GM23248 (cell line): ENCODE measurements at regions not wholly inside any gene's neighbourhood (a gene's known extent, or its start where the extent isn't known, plus 50 kb on each side); places are given as distances from the start of the nearest gene placed in this dataset.

Experiments
- DNase-seq: peaks from one replicate; pipeline ENCODE4 v3.0.0-alpha.2; 2015
- H2AFZ ChIP-seq: fragments of 200-600 bp; sonication (generic); 2 replicates; pipeline ENCODE4 v1.6.1; 2016; ENCODE audit warnings: antibody characterized with exemption
- H3F3A ChIP-seq: fragments of 200-600 bp; sonication (generic); 2 replicates; pipeline ENCODE4 v1.6.1; 2016; ENCODE audit warnings: mild to moderate bottlenecking, antibody characterized with exemption, mixed run types; ENCODE audit not compliant: insufficient read depth
- H3K27ac ChIP-seq: fragments of 200-600 bp; sonication (generic); 2 replicates; pipeline ENCODE4 v1.5.1; 2016; ENCODE audit warnings: mild to moderate bottlenecking
- H3K27me3 ChIP-seq: fragments of 200-600 bp; sonication (generic); replicated peaks from 2 replicates; pipeline ENCODE4 v1.6.1; 2016; ENCODE audit warnings: mild to moderate bottlenecking; ENCODE audit not compliant: insufficient read depth
- H3K36me3 ChIP-seq: fragments of 200-600 bp; sonication (generic); 2 replicates; pipeline ENCODE4 v1.6.1; 2016; ENCODE audit warnings: low read depth, mild to moderate bottlenecking
- H3K4me1 ChIP-seq: fragments of 200-600 bp; sonication (generic); 2 replicates; pipeline ENCODE4 v1.6.1; 2016; ENCODE audit warnings: mild to moderate bottlenecking; ENCODE audit not compliant: insufficient read depth
- H3K4me2 ChIP-seq: fragments of 200-600 bp; sonication (generic); one replicate; pipeline ENCODE4 v1.6.1; 2016; ENCODE audit warnings: mild to moderate bottlenecking; ENCODE audit not compliant: unreplicated experiment
- H3K4me3 ChIP-seq: fragments of 200-600 bp; sonication (generic); 2 replicates; pipeline ENCODE4 v1.5.1; 2016; ENCODE audit warnings: mild to moderate bottlenecking
- H3K79me2 ChIP-seq: fragments of 200-600 bp; sonication (generic); 2 replicates; pipeline ENCODE4 v1.6.1; 2016; ENCODE audit warnings: mild to moderate bottlenecking; ENCODE audit not compliant: insufficient read depth
- H3K9ac ChIP-seq: fragments of 200-600 bp; sonication (generic); 2 replicates; pipeline ENCODE4 v1.6.1; 2016; ENCODE audit warnings: mild to moderate bottlenecking
- H3K9me2 ChIP-seq: fragments of 200-600 bp; sonication (generic); 2 replicates; pipeline ENCODE4 v1.6.1; 2016; ENCODE audit warnings: mixed run types, mild to moderate bottlenecking, moderate library complexity; ENCODE audit not compliant: insufficient read depth
- H3K9me3 ChIP-seq: fragments of 200-600 bp; sonication (generic); one replicate; pipeline ENCODE4 v1.6.1; 2017; ENCODE audit warnings: low read depth
- H4K20me1 ChIP-seq: fragments of 200-600 bp; sonication (generic); 2 replicates; pipeline ENCODE4 v1.6.0; 2016; ENCODE audit not compliant: insufficient read depth
- EZH2 ChIP-seq: fragments of 200-600 bp; sonication (generic); IDR thresholded peaks from 2 replicates; pipeline ENCODE4 v1.6.1; 2018; ENCODE audit warnings: antibody characterized with exemption, mild to moderate bottlenecking; ENCODE audit not compliant: insufficient read depth, poor library complexity, severe bottlenecking
- EZH2phosphoT487 ChIP-seq: fragments of 200-600 bp; sonication (generic); IDR thresholded peaks from 2 replicates; pipeline ENCODE4 v1.6.1; 2018; ENCODE audit warnings: antibody characterized with exemption, moderate library complexity, mild to moderate bottlenecking, low read depth; ENCODE audit not compliant: insufficient read depth
- WGBS, 2 experiments: methylation state at CpG; one replicate each; pipeline ENCODE4 v1.1.6; 2015 to 2017; ENCODE audit warnings: low lambda C conversion rate in 2 of 2, low coverage in 1 of 2; ENCODE audit errors: missing lambda C conversion rate in 2 of 2; 5-methylcytosine and 5-hydroxymethylcytosine counted together
- in situ Hi-C: fragments of 300-500 bp; cut with MboI; formaldehyde crosslinking; loops from 2 replicates; pipeline ENCODE4 v1.15.0; 2020

GRCh38 chr20:12410783-12411182, 493.1 kb downstream of the BTBD3 start:
- H4K20me1 ChIP-seq, result no peaks in the 10 kb centered on the region
- no peaks in the 10 kb centered on the region for H3F3A ChIP-seq
- no peak overlapping the region for H3K9ac ChIP-seq
- no peaks in the 10 kb centered on the region for H3K27me3 ChIP-seq
- in situ Hi-C loops, result no loop called here
- no peaks in the 10 kb centered on the region for H3K9me2 ChIP-seq
- no peaks in the 10 kb centered on the region for H3K79me2 ChIP-seq
- no peak overlapping the region for H3K4me2 ChIP-seq
- H3K4me1 ChIP-seq, result no peaks in the 10 kb centered on the region
- H3K4me3 ChIP-seq, result no peak overlapping the region
- no peaks in the 10 kb centered on the region for H3K36me3 ChIP-seq
- no peak overlapping the region for H2AFZ ChIP-seq
- DNase-seq, result no peak
- no peak for TF ChIP-seq EZH2
- TF ChIP-seq EZH2phosphoT487, result no peak
- H3K9me3 ChIP-seq, result no peaks in the 10 kb centered on the region
- H3K27ac ChIP-seq, result no peak overlapping the region

- Histone ChIP-seq H4K20me1 (no peaks in the 10 kb centered on the region), H3K9me2 (no peaks in the 10 kb centered on the region), H3K4me1 (no peaks in the 10 kb centered on the region), H3K36me3 (no peaks in the 10 kb centered on the region), H3K79me2 (no peaks in the 10 kb centered on the region), H3K27ac (no peak overlapping the region), H3K27me3 (no peaks in the 10 kb centered on the region), H3K4me2 (no peak overlapping the region), H3K9me3 (no peaks in the 10 kb centered on the region), H3K4me3 (no peak overlapping the region), H3K9ac (no peak overlapping the region), H2AFZ (no peak overlapping the region), H3F3A (no peaks in the 10 kb centered on the region)
- TF ChIP-seq EZH2 (no peak), EZH2phosphoT487 (no peak)
- WGBS, 2 experiments, result 18 to 21% methylated on average over 7 of the region's 7 CpGs
- in situ Hi-C loops, result no loop called here
- no peak for DNase-seq
These were observed 493.7 kb downstream of the BTBD3 start for GRCh38 chr20:12411246-12411940.

- in situ Hi-C loops, result no loop called here
- no peak for DNase-seq
- Histone ChIP-seq H3K9me3 (no peaks in the 10 kb centered on the region), H3K4me3 (no peak overlapping the region), H3K4me1 (no peaks in the 10 kb centered on the region), H4K20me1 (no peaks in the 10 kb centered on the region), H3K9ac (no peak overlapping the region), H3K27ac (no peak overlapping the region), H3K36me3 (no peaks in the 10 kb centered on the region), H3K79me2 (no peaks in the 10 kb centered on the region), H2AFZ (no peak overlapping the region), H3K4me2 (no peak overlapping the region), H3K27me3 (no peaks in the 10 kb centered on the region), H3F3A (no peaks in the 10 kb centered on the region), H3K9me2 (no peaks in the 10 kb centered on the region)
- TF ChIP-seq EZH2phosphoT487, result no peak
- no peak for TF ChIP-seq EZH2
- 0 to 14% methylated on average over 1 of the region's 1 CpG for WGBS, 2 experiments
These were observed 495.4 kb downstream of the BTBD3 start for GRCh38 chr20:12413116-12413515.

GRCh38 chr20:12414446-12415274, 497.0 kb downstream of the BTBD3 start:
- H3K79me2 ChIP-seq, result no peaks in the 10 kb centered on the region
- H3K9me2 ChIP-seq, result no peaks in the 10 kb centered on the region
- no peaks in the 10 kb centered on the region for H4K20me1 ChIP-seq
- TF ChIP-seq EZH2phosphoT487, result no peak
- no peak for TF ChIP-seq EZH2
- H3K36me3 ChIP-seq, result no peaks in the 10 kb centered on the region
- in situ Hi-C loops, result no loop called here
- H3K9ac ChIP-seq, result no peak overlapping the region
- no peaks in the 10 kb centered on the region for H3F3A ChIP-seq
- no peaks in the 10 kb centered on the region for H3K27me3 ChIP-seq
- H2AFZ ChIP-seq, result no peak overlapping the region
- H3K4me1 ChIP-seq, result no peaks in the 10 kb centered on the region
- no peaks in the 10 kb centered on the region for H3K9me3 ChIP-seq
- H3K27ac ChIP-seq, result no peak overlapping the region
- DNase-seq, result no peak
- H3K4me3 ChIP-seq, result no peak overlapping the region
- WGBS, 2 experiments, result 5 to 6% methylated on average over 10 of the region's 10 CpGs
- no peak overlapping the region for H3K4me2 ChIP-seq
